HK-2 (cell line): ENCODE measurements at regions not wholly inside any gene's neighbourhood (a gene's known extent, or its start where the extent isn't known, plus 50 kb on each side); places are given as distances from the start of the nearest gene placed in this dataset.

Source experiments
- DNase-seq: peaks from one replicate; pipeline ENCODE4 v3.0.0-alpha.2; 2018; ENCODE audit not compliant: unreplicated experiment

- DNase-seq, result no peak
These were observed 297.4 kb downstream of the ENC1 start for GRCh38 chr5:74342948-74343682.

- no peak for DNase-seq
These were observed 298.3 kb downstream of the ENC1 start for GRCh38 chr5:74342182-74342581.

- DNase-seq, result no peak
These were observed 299.3 kb downstream of the ENC1 start for GRCh38 chr5:74341221-74341620.

GRCh38 chr5:74340476-74340875 is 300.1 kb downstream of the ENC1 start:
- no peak for DNase-seq

GRCh38 chr5:74337984-74338310 is 302.6 kb downstream of the ENC1 start:
- no peak for DNase-seq

GRCh38 chr5:74337254-74337983 is 303.1 kb downstream of the ENC1 start:
- no peak for DNase-seq

- DNase-seq, result no peak
These were observed 304.2 kb downstream of the ENC1 start for GRCh38 chr5:74336297-74336696.

GRCh38 chr5:74334762-74335384 is 305.7 kb downstream of the ENC1 start:
- DNase-seq, result no peak

GRCh38 chr5:74334062-74334761 is 306.3 kb downstream of the ENC1 start:
- DNase-seq, result no peak

- DNase-seq, result no peak
These were observed 307.1 kb downstream of the ENC1 start for GRCh38 chr5:74333430-74333829.

GRCh38 chr5:74332682-74333081 is 307.8 kb downstream of the ENC1 start:
- DNase-seq, result no peak

- DNase-seq, result no peak
These were observed 308.5 kb downstream of the ENC1 start for GRCh38 chr5:74332006-74332405.

GRCh38 chr5:74328221-74328630 is 312.3 kb downstream of the ENC1 start:
- no peak for DNase-seq

- DNase-seq, result no peak
These were observed 313.2 kb downstream of the ENC1 start for GRCh38 chr5:74327339-74327685.

- DNase-seq, result peak; percentile 77
These were observed 313.8 kb downstream of the ENC1 start for GRCh38 chr5:74326571-74327338.

GRCh38 chr5:74325866-74326265 is 314.7 kb downstream of the ENC1 start:
- DNase-seq, result no peak

GRCh38 chr5:74324556-74324955 is 316.0 kb downstream of the ENC1 start:
- DNase-seq, result no peak

- DNase-seq, result no peak
These were observed 317.6 kb downstream of the ENC1 start for GRCh38 chr5:74322944-74323343.

- DNase-seq, result no peak
These were observed 318.3 kb downstream of the ENC1 start for GRCh38 chr5:74322191-74322590.

- no peak for DNase-seq
These were observed 319.2 kb downstream of the ENC1 start for GRCh38 chr5:74321326-74321725.

- no peak for DNase-seq
These were observed 320.0 kb downstream of the ENC1 start for GRCh38 chr5:74320526-74320925.

GRCh38 chr5:74319076-74319475 is 321.5 kb downstream of the ENC1 start:
- no peak for DNase-seq
